Transverse colon (tissue), 4 donors: ENCODE measurements at regions not wholly inside any gene's neighbourhood (a gene's known extent, or its start where the extent isn't known, plus 50 kb on each side); places are given as distances from the start of the nearest gene placed in this dataset.

Source experiments
- DNase-seq: peaks from one replicate; pipeline ENCODE4 v3.0.0-alpha.2; 2019
- H3K27ac ChIP-seq, 4 donors: fragments of 200-600 bp; sonication (generic); 2 replicates each; pipeline ENCODE4 v1.5.1; 2016 to 2018; ENCODE audit warnings: inconsistent platforms in 4 of 4
- H3K27me3 ChIP-seq: fragments of 200-600 bp; sonication (generic); 2 replicates; pipeline ENCODE4 v1.5.1; 2017; ENCODE audit warnings: inconsistent platforms
- H3K36me3 ChIP-seq, 4 donors: fragments of 200-600 bp; sonication (generic); 2 replicates each; pipeline ENCODE4 v1.5.1; 2017 to 2019; ENCODE audit warnings: inconsistent platforms in 4 of 4
- H3K4me1 ChIP-seq, 4 donors: fragments of 200-600 bp; sonication (generic); 2 replicates each; pipeline ENCODE4 v1.5.1; 2017 to 2020; ENCODE audit warnings: inconsistent platforms in 4 of 4
- H3K4me3 ChIP-seq, 4 donors: fragments of 200-600 bp; sonication (generic); 1 replicate in 1 of 4; 2 replicates in 3 of 4; pipeline versions ENCODE4 v1.5.1 to v1.6.1; 2017 to 2019; ENCODE audit warnings: inconsistent platforms in 4 of 4
- H3K9me3 ChIP-seq, 2 donors: fragments of 200-600 bp; sonication (generic); 2 replicates each; pipeline ENCODE4 v1.5.1; 2017 to 2019; ENCODE audit warnings: inconsistent platforms in 2 of 2
- CTCF ChIP-seq, 5 experiments: fragments of 200-600 bp in 3 of 5; fragments of 450-650 bp in 2 of 5; sonication (generic) in 3 of 5; IDR thresholded peaks; 1 replicate in 2 of 5; 2 replicates in 3 of 5; pipeline ENCODE4 v1.5.1; 2016 to 2017; ENCODE audit warnings: antibody characterized with exemption in 5 of 5, inconsistent platforms in 3 of 5, mild to moderate bottlenecking in 2 of 5, moderate library complexity in 1 of 5
- EP300 ChIP-seq: sonication (generic); formaldehyde crosslinking; IDR thresholded peaks from one replicate; pipeline ENCODE4 v1.6.1; 2017; ENCODE audit warnings: antibody characterized with exemption, low read depth
- POLR2A ChIP-seq: fragments of 450-650 bp; IDR thresholded peaks from one replicate; pipeline ENCODE4 v1.6.1; 2016; ENCODE audit warnings: antibody characterized with exemption, mild to moderate bottlenecking, moderate library complexity
- POLR2AphosphoS5 ChIP-seq, 3 donors: sonication (generic); formaldehyde crosslinking; IDR thresholded peaks; one replicate each; pipeline ENCODE4 v1.6.1; 2016; ENCODE audit warnings: antibody characterized with exemption in 3 of 3
- WGBS, 2 donors: methylation state at CpG; one replicate each; pipeline ENCODE4 v1.1.5; 2018; ENCODE audit warnings: low coverage in 1 of 2; 5-methylcytosine and 5-hydroxymethylcytosine counted together
- in situ Hi-C, 4 donors: fragments of 200-750 bp; cut with MboI; loops; one replicate each; pipeline versions ENCODE4 v1.15.0 to v1.15.1; 2017; ENCODE audit warnings: low sequenced_read_pairs in 3 of 4, low pct_ligation_motif_present in 1 of 4, low pct_unique_long_range_greater_than_20kb in 1 of 4
- intact Hi-C: fragments of 100-400 bp; cut with DNase I; formaldehyde crosslinking; loops from one replicate; pipeline ENCODE4 v1.15.1; 2023; ENCODE audit warnings: low total_unique reads

- Histone ChIP-seq H3K4me1 (peaks cover 0 to 12% (median 0%) of the 10 kb centered on the region in 4 donors), H3K27ac (peak overlapping the region in 2 of 4 donors; percentile 23 to 44), H3K27me3 (no peaks in the 10 kb centered on the region), H3K4me3 (no peak overlapping the region), H3K9me3 (no peaks in the 10 kb centered on the region), H3K36me3 (no peaks in the 10 kb centered on the region)
- no peak for TF ChIP-seq POLR2AphosphoS5 (IDR thresholded peaks at IDR 0.05)
- TF ChIP-seq POLR2A, result no peak
- TF ChIP-seq EP300, result no peak
- WGBS, 2 donors, result 64 to 79% methylated on average over 5 to 6 of the region's 6 CpGs
- intact Hi-C loops, result no loop called here
- in situ Hi-C loops, result no loop called here
- DNase-seq, result no peak
These were observed 217.1 kb upstream of the PLEKHG7 start for GRCh38 chr12:92485351-92486348.

GRCh38 chr12:92482599-92482998 is 220.2 kb upstream of the PLEKHG7 start:
- H3K4me1 ChIP-seq, result peaks cover 0 to 12% (median 0%) of the 10 kb centered on the region in 4 donors
- no peaks in the 10 kb centered on the region for H3K36me3 ChIP-seq
- in situ Hi-C loops (no loop called here), intact Hi-C loops (no loop called here)
- H3K9me3 ChIP-seq, result no peaks in the 10 kb centered on the region
- no peak overlapping the region for H3K27ac ChIP-seq
- WGBS, 2 donors, result 88 to 100% methylated on average over 1 to 2 of the region's 2 CpGs
- H3K27me3 ChIP-seq, result no peaks in the 10 kb centered on the region
- H3K4me3 ChIP-seq, result no peak overlapping the region
- DNase-seq, result no peak
- TF ChIP-seq CTCF (IDR thresholded peaks at IDR 0.05) (no peak), POLR2A (no peak), EP300 (no peak), POLR2AphosphoS5 (IDR thresholded peaks at IDR 0.05) (no peak)

- DNase-seq, result no peak
- H3K4me3 ChIP-seq, result no peak overlapping the region
- intact Hi-C loops, result no loop called here
- peaks cover 0 to 8% (median 0%) of the 10 kb centered on the region in 4 donors for H3K4me1 ChIP-seq
- TF ChIP-seq POLR2A, result no peak
- TF ChIP-seq EP300, result no peak
- TF ChIP-seq CTCF (IDR thresholded peaks at IDR 0.05), result no peak
- no peak for TF ChIP-seq POLR2AphosphoS5 (IDR thresholded peaks at IDR 0.05)
- no peaks in the 10 kb centered on the region for H3K27me3 ChIP-seq
- H3K9me3 ChIP-seq, result no peaks in the 10 kb centered on the region
- in situ Hi-C loops, result no loop called here
- WGBS, 2 donors, result 86 to 90% methylated on average over 2 of the region's 2 CpGs
- H3K27ac ChIP-seq, result no peak overlapping the region
- no peaks in the 10 kb centered on the region for H3K36me3 ChIP-seq
These were observed 221.7 kb upstream of the PLEKHG7 start for GRCh38 chr12:92481066-92481465.

- in situ Hi-C loops, result no loop called here
- Histone ChIP-seq H3K4me1 (peaks cover 0 to 2% (median 0%) of the 10 kb centered on the region in 4 donors), H3K9me3 (no peaks in the 10 kb centered on the region), H3K27ac (no peak overlapping the region), H3K4me3 (no peak overlapping the region), H3K27me3 (no peaks in the 10 kb centered on the region), H3K36me3 (no peaks in the 10 kb centered on the region)
- WGBS, 2 donors, result 22% methylated on average over 2 of the region's 2 CpGs; no CpG with 5 or more reads in 1 of the 2 donors
- no peak for TF ChIP-seq POLR2A
- TF ChIP-seq POLR2AphosphoS5 (IDR thresholded peaks at IDR 0.05), result no peak
- TF ChIP-seq CTCF (IDR thresholded peaks at IDR 0.05), result no peak
- TF ChIP-seq EP300, result no peak
- intact Hi-C loops, result no loop called here
- DNase-seq, result no peak
These were observed 224.1 kb upstream of the PLEKHG7 start for GRCh38 chr12:92478692-92479091.
